ENCODE measurements at regions not wholly inside any gene's neighbourhood (a gene's known extent, or its start where the extent isn't known, plus 50 kb on each side); places are given as distances from the start of the nearest gene placed in this dataset.

DNA sequence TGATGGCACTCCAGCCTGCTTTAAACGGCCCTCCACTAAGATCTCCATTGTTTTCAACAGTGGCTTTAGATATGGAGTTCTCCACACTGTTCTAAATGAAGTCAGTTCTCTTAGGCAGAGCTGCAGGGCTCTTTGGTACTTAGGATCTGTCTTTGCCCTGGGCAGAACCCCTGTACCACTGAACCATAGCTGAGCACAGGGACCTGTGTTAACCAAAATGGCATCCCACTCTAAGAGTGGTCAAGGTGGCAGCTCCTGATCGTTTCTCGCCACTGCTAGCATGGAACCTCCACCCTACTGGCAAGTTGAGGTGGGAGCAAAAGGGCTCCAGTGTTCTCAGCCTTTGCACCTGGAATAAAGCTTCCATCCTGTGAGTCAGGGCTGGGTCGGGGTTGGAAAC lies 186.7 kb downstream of the TM2D1 start:
- Histone ChIP-seq H2AK5ac (ENCODE audit: low read depth, low read length) (no peak overlapping the region), H3K14ac (replicated peaks; ENCODE audit: low read depth, low read length) (no peak overlapping the region), H4K91ac (ENCODE audit: insufficient read depth, low read depth, low read length) (no peak overlapping the region), H2AFZ (replicated peaks; ENCODE audit: low read length, poor library complexity) (no peak overlapping the region), H2AK9ac (replicated peaks; ENCODE audit: low read depth, low read length, poor library complexity) (no peak overlapping the region), H4K5ac (ENCODE audit: low read depth, low read length) (no peak overlapping the region), H3K56ac (ENCODE audit: extremely low read depth, insufficient read depth, low read length) (no peak overlapping the region), H2BK120ac (ENCODE audit: low read depth, low read length) (no peak overlapping the region), H2BK15ac (ENCODE audit: low read depth, low read length) (no peak overlapping the region), H3K79me1 (ENCODE audit: low read depth in 1 of 2, low read length in 2 of 2) (no peaks in the 10 kb centered on the region), H3K27me3 (ENCODE audit: control insufficient read depth, insufficient read depth, low read length) (no peaks in the 10 kb centered on the region), H4K20me1 (ENCODE audit: insufficient read depth, low read length) (no peaks in the 10 kb centered on the region), H4K8ac (ENCODE audit: low read depth in 2 of 2, low read length in 2 of 2) (no peak overlapping the region), H2BK5ac (ENCODE audit: low read depth, low read length, poor library complexity, severe bottlenecking) (no peak overlapping the region), H3K36me3 (ENCODE audit: control insufficient read depth, insufficient read depth, low read length) (no peaks in the 10 kb centered on the region), H3K4ac (ENCODE audit: low read depth, low read length) (no peak overlapping the region), H3K27ac (ENCODE audit: insufficient read depth, low read length) (no peak overlapping the region), H2BK20ac (ENCODE audit: low read depth, low read length) (no peak overlapping the region), H3K9me1 (ENCODE audit: insufficient read depth, low read length) (no peaks in the 10 kb centered on the region), H3K4me1 (ENCODE audit: control insufficient read depth, insufficient read depth, low read length) (no peaks in the 10 kb centered on the region), H3K4me2 (ENCODE audit: low read depth, low read length) (no peak overlapping the region), H3K9me3 (ENCODE audit: control insufficient read depth, insufficient read depth, low read length) (no peaks in the 10 kb centered on the region), H3K18ac (ENCODE audit: low read depth, low read length) (no peak overlapping the region), H3K9ac (ENCODE audit: low read depth, low read length) (no peak overlapping the region), H3K23ac (ENCODE audit: low read depth, low read length) (no peak overlapping the region), H3K4me3 (ENCODE audit: insufficient read depth, low read depth, low read length) (no peak overlapping the region)
- ATAC-seq (ENCODE audit: low read depth): no peak
- DNase-seq: no peak
- no CpG with 5 or more reads among the region's 4 CpGs for WGBS, 2 experiments (ENCODE audit: extremely low coverage in 2 of 2, insufficient read length in 1 of 2)
- POLR2A ChIA-PET (ENCODE audit: unreplicated experiment): no interaction called here
- intact Hi-C loops (cut with micrococcal nuclease): no loop called here
- TF ChIP-seq MAZ (IDR thresholded peaks at IDR 0.05; ENCODE audit: borderline replicate concordance, low read depth, low read length) (no peak), SMC3 (IDR thresholded peaks at IDR 0.05; ENCODE audit: low read depth, low read length) (no peak), MXI1 (IDR thresholded peaks at IDR 0.05; ENCODE audit: borderline replicate concordance, low read depth, low read length) (no peak), MAFK (IDR thresholded peaks at IDR 0.05; ENCODE audit: low read depth, low read length) (no peak), FOS (IDR thresholded peaks at IDR 0.05; ENCODE audit: low read depth, low read length) (no peak), CEBPB (IDR thresholded peaks at IDR 0.05; ENCODE audit: low read depth, low read length) (no peak), RAD21 (IDR thresholded peaks at IDR 0.05; ENCODE audit: low read length) (no peak), RFX5 (IDR thresholded peaks at IDR 0.05; ENCODE audit: low read depth, low read length) (no peak), CHD1 (IDR thresholded peaks at IDR 0.05; ENCODE audit: low read depth, low read length) (no peak), BHLHE40 (IDR thresholded peaks at IDR 0.05; ENCODE audit: low read depth, low read length) (no peak), RCOR1 (IDR thresholded peaks at IDR 0.05; ENCODE audit: insufficient replicate concordance, low read length) (no peak), NFE2L2 (IDR thresholded peaks at IDR 0.05; ENCODE audit: low read depth, low read length) (no peak), ELK1 (IDR thresholded peaks at IDR 0.05; ENCODE audit: borderline replicate concordance, low read depth, low read length) (no peak), POLR2A (IDR thresholded peaks at IDR 0.05; ENCODE audit: low read depth, low read length) (no peak)
- TF ChIP-seq, protein P1, sequence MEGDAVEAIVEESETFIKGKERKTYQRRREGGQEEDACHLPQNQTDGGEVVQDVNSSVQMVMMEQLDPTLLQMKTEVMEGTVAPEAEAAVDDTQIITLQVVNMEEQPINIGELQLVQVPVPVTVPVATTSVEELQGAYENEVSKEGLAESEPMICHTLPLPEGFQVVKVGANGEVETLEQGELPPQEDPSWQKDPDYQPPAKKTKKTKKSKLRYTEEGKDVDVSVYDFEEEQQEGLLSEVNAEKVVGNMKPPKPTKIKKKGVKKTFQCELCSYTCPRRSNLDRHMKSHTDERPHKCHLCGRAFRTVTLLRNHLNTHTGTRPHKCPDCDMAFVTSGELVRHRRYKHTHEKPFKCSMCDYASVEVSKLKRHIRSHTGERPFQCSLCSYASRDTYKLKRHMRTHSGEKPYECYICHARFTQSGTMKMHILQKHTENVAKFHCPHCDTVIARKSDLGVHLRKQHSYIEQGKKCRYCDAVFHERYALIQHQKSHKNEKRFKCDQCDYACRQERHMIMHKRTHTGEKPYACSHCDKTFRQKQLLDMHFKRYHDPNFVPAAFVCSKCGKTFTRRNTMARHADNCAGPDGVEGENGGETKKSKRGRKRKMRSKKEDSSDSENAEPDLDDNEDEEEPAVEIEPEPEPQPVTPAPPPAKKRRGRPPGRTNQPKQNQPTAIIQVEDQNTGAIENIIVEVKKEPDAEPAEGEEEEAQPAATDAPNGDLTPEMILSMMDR (conservative IDR thresholded peaks at IDR 0.05; ENCODE audit: low read depth, low read length): no peak
- TF ChIP-seq, protein P2, sequence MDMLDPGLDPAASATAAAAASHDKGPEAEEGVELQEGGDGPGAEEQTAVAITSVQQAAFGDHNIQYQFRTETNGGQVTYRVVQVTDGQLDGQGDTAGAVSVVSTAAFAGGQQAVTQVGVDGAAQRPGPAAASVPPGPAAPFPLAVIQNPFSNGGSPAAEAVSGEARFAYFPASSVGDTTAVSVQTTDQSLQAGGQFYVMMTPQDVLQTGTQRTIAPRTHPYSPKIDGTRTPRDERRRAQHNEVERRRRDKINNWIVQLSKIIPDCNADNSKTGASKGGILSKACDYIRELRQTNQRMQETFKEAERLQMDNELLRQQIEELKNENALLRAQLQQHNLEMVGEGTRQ (IDR thresholded peaks at IDR 0.05; ENCODE audit: low read depth, low read length): no peak
- dilution Hi-C loops (cut with HindIII; ENCODE audit: low sequenced_read_pairs, unreplicated experiment): no loop called here
- in situ Hi-C loops (cut with MboI; ENCODE audit: low sequenced_read_pairs): no loop called here
- BruUV-seq (replicated peaks): no TSS peak
- CTCF ChIA-PET: no interaction called here
